Sigmoid colon (tissue), 6 donors: ENCODE measurements at regions not wholly inside any gene's neighbourhood (a gene's known extent, or its start where the extent isn't known, plus 50 kb on each side); places are given as distances from the start of the nearest gene placed in this dataset.

Source experiments
- DNase-seq: peaks from one replicate; pipeline ENCODE4 v3.0.0-alpha.2; 2019
- H3K27ac ChIP-seq, 4 donors: fragments of 200-600 bp; sonication (generic); one replicate each; pipeline ENCODE4 v1.5.1; 2016 to 2019; ENCODE audit warnings: mild to moderate bottlenecking in 1 of 4
- H3K27me3 ChIP-seq, 3 donors: fragments of 200-600 bp; sonication (generic); one replicate each; pipeline ENCODE4 v1.5.1; 2019; ENCODE audit warnings: mild to moderate bottlenecking in 1 of 3
- H3K36me3 ChIP-seq, 4 donors: fragments of 200-600 bp; sonication (generic); one replicate each; pipeline ENCODE4 v1.5.1; 2016 to 2019
- H3K4me1 ChIP-seq, 4 donors: fragments of 200-600 bp; sonication (generic); one replicate each; pipeline ENCODE4 v1.5.1; 2017 to 2019
- H3K4me3 ChIP-seq, 4 donors: fragments of 200-600 bp; sonication (generic); one replicate each; pipeline ENCODE4 v1.5.1; 2017 to 2019; ENCODE audit warnings: mild to moderate bottlenecking in 2 of 4, moderate library complexity in 1 of 4
- H3K9me3 ChIP-seq, 4 donors: fragments of 200-600 bp in 3 of 4; sonication (generic) in 3 of 4; one replicate each; pipeline versions ENCODE4 v1.5.1 to v1.6.1; 2013 to 2019
- EP300 ChIP-seq, 4 donors: sonication (generic); formaldehyde crosslinking; IDR thresholded peaks; one replicate each; pipeline ENCODE4 v1.6.1; 2017; ENCODE audit warnings: antibody characterized with exemption in 4 of 4
- POLR2A ChIP-seq, 2 donors: fragments of 450-650 bp; IDR thresholded peaks; one replicate each; pipeline ENCODE4 v1.6.1; 2016; ENCODE audit warnings: antibody characterized with exemption in 2 of 2, mild to moderate bottlenecking in 2 of 2, moderate library complexity in 2 of 2
- POLR2AphosphoS5 ChIP-seq, 4 donors: sonication (generic); formaldehyde crosslinking; IDR thresholded peaks; one replicate each; pipeline ENCODE4 v1.6.1; 2017; ENCODE audit warnings: antibody characterized with exemption in 4 of 4
- WGBS, 2 donors: extraction: QIAGEN DNeasy Blood & Tissue Kit; methylation state at CpG; one replicate each; pipeline ENCODE4 v1.1.7; 2013; 5-methylcytosine and 5-hydroxymethylcytosine counted together
- intact Hi-C: fragments of 100-400 bp; cut with DNase I; formaldehyde crosslinking; loops from one replicate; pipeline ENCODE4 v1.15.1; 2023
- TF ChIP-seq, protein P1 (sequence below), 4 experiments: fragments of 450-650 bp in 3 of 4; fragments of 200-600 bp in 1 of 4; IDR thresholded peaks; one replicate each; pipeline ENCODE4 v1.5.1; 2016 to 2019; ENCODE audit warnings: antibody characterized with exemption in 4 of 4, mild to moderate bottlenecking in 3 of 4, moderate library complexity in 2 of 4
- donor health status: healthy with polysubstance abuse.
- donor health status: healthy.

DNA sequence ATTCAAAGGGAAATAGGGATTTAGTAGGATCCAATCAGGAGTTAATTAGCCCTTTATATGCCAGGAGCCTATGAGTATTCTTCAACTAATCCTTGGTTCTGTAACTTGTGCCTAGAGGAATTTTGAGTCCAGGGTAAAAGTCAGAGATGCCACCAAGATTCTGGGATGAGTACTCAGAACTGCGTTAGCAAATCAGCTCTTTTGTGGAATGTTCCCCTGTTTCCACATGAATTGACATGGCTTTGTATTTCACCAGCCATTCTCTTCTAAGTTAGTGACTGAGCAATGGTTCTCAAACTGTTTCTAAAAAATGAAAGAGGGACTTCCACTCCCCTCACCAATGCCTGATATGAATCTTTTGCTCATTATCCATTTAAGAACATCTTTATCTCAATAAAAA is 508.7 kb downstream of the SOX2 start:
- Histone ChIP-seq H3K4me1 (no peaks in the 10 kb centered on the region), H3K9me3 (no peaks in the 10 kb centered on the region), H3K36me3 (no peaks in the 10 kb centered on the region), H3K27ac (no peak overlapping the region), H3K4me3 (no peak overlapping the region), H3K27me3 (no peaks in the 10 kb centered on the region)
- intact Hi-C loops: no loop called here
- no peak for TF ChIP-seq POLR2AphosphoS5 (IDR thresholded peaks at IDR 0.05)
- TF ChIP-seq, protein P1, sequence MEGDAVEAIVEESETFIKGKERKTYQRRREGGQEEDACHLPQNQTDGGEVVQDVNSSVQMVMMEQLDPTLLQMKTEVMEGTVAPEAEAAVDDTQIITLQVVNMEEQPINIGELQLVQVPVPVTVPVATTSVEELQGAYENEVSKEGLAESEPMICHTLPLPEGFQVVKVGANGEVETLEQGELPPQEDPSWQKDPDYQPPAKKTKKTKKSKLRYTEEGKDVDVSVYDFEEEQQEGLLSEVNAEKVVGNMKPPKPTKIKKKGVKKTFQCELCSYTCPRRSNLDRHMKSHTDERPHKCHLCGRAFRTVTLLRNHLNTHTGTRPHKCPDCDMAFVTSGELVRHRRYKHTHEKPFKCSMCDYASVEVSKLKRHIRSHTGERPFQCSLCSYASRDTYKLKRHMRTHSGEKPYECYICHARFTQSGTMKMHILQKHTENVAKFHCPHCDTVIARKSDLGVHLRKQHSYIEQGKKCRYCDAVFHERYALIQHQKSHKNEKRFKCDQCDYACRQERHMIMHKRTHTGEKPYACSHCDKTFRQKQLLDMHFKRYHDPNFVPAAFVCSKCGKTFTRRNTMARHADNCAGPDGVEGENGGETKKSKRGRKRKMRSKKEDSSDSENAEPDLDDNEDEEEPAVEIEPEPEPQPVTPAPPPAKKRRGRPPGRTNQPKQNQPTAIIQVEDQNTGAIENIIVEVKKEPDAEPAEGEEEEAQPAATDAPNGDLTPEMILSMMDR (IDR thresholded peaks at IDR 0.05): no peak
- TF ChIP-seq POLR2A (IDR thresholded peaks at IDR 0.05): no peak
- TF ChIP-seq EP300 (IDR thresholded peaks at IDR 0.05): no peak
- WGBS, 2 donors: 86 to 93% methylated on average over 1 of the region's 1 CpG
- DNase-seq: no peak

DNA sequence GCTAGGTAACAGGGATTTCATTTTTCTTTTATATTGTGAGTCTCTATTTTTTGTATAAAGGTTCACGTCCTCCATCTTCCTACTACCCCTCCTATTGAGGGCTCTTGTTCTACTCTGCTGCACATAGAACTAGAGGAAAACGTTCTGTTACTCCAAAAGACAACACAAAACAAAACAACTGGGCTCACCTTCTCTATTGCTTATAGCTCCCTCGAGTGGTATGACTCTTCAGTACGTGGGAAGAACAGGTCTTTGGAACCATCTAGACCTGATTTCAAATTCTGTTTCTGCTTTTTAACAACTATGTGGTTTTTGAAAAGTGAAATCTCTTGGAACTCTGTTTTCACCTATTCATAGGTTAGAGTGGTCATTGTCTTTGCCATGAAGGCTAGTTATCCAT is 515.3 kb downstream of the SOX2 start:
- Histone ChIP-seq H3K4me3 (no peak overlapping the region), H3K27me3 (no peaks in the 10 kb centered on the region), H3K9me3 (peaks cover 0 to 3% (median 0%) of the 10 kb centered on the region in 4 donors), H3K4me1 (no peaks in the 10 kb centered on the region), H3K27ac (no peak overlapping the region), H3K36me3 (no peaks in the 10 kb centered on the region)
- TF ChIP-seq POLR2A (IDR thresholded peaks at IDR 0.05) (no peak), POLR2AphosphoS5 (IDR thresholded peaks at IDR 0.05) (no peak), EP300 (IDR thresholded peaks at IDR 0.05) (no peak)
- TF ChIP-seq, protein P1 (IDR thresholded peaks at IDR 0.05): no peak
- WGBS, 2 donors: 51 to 59% methylated on average over 4 of the region's 4 CpGs
- DNase-seq: no peak
- intact Hi-C loops: no loop called here

DNA sequence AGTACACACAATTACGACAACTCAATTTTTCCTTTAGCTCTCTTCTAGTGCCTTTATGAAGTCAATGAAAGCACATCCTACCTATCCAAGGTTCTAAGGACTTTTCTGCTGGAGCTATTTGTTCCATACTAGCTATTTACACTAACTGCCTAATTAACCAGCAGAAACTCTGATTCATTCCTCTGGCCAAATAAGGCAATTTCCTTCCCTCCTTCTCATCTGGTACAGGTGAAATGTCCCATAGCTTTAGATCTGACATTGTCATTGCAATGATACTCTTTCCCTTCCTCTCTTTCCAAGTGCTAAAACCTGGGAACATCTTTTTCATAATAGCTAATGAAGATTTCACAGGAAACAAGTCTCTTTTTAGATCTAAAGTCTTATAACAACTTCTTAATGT is 521.7 kb downstream of the SOX2 start:
- Histone ChIP-seq H3K27me3 (no peaks in the 10 kb centered on the region), H3K4me3 (no peak overlapping the region), H3K27ac (no peak overlapping the region), H3K9me3 (no peaks in the 10 kb centered on the region), H3K4me1 (no peaks in the 10 kb centered on the region), H3K36me3 (no peaks in the 10 kb centered on the region)
- intact Hi-C loops: no loop called here
- WGBS, 2 donors: 95 to 100% methylated on average over 1 of the region's 1 CpG
- TF ChIP-seq EP300 (IDR thresholded peaks at IDR 0.05) (no peak), POLR2AphosphoS5 (IDR thresholded peaks at IDR 0.05) (no peak), POLR2A (IDR thresholded peaks at IDR 0.05) (no peak)
- TF ChIP-seq, protein P1 (IDR thresholded peaks at IDR 0.05): no peak
- DNase-seq: no peak

- WGBS, 2 donors: 33 to 39% methylated on average over 3 of the region's 3 CpGs
- Histone ChIP-seq H3K27ac (no peak overlapping the region), H3K4me3 (no peak overlapping the region), H3K9me3 (no peaks in the 10 kb centered on the region), H3K36me3 (no peaks in the 10 kb centered on the region), H3K27me3 (no peaks in the 10 kb centered on the region), H3K4me1 (no peaks in the 10 kb centered on the region)
- no peak for DNase-seq
- TF ChIP-seq POLR2A (IDR thresholded peaks at IDR 0.05) (no peak), POLR2AphosphoS5 (IDR thresholded peaks at IDR 0.05) (no peak), EP300 (IDR thresholded peaks at IDR 0.05) (no peak)
- TF ChIP-seq, protein P1 (IDR thresholded peaks at IDR 0.05): no peak
- intact Hi-C loops: no loop called here
Observed at GRCh38 chr3:182233957-182234356, 522.2 kb downstream of the SOX2 start.

GRCh38 chr3:182234881-182235280 is 523.2 kb downstream of the SOX2 start:
- Histone ChIP-seq H3K4me3 (no peak overlapping the region), H3K27ac (no peak overlapping the region), H3K36me3 (no peaks in the 10 kb centered on the region), H3K4me1 (no peaks in the 10 kb centered on the region), H3K9me3 (no peaks in the 10 kb centered on the region), H3K27me3 (no peaks in the 10 kb centered on the region)
- TF ChIP-seq, protein P1 (IDR thresholded peaks at IDR 0.05): no peak
- no peak for TF ChIP-seq POLR2AphosphoS5 (IDR thresholded peaks at IDR 0.05)
- no peak for TF ChIP-seq EP300 (IDR thresholded peaks at IDR 0.05)
- no peak for TF ChIP-seq POLR2A (IDR thresholded peaks at IDR 0.05)
- WGBS, 2 donors: 49 to 81% methylated on average over 2 of the region's 2 CpGs
- intact Hi-C loops: no loop called here
- no peak for DNase-seq
